NCI-H2107 (cell line): ENCODE measurements at regions not wholly inside any gene's neighbourhood (a gene's known extent, or its start where the extent isn't known, plus 50 kb on each side); places are given as distances from the start of the nearest gene placed in this dataset.

Experiments used
- DNase-seq: peaks from one replicate; lab custom pipeline; 2025; lab: John Stamatoyannopoulos, UW

GRCh38 chr3:148226246-148226645, 471.5 kb upstream of the AGTR1 start:
- DNase-seq: no peak

GRCh38 chr3:148227534-148227933, 470.2 kb upstream of the AGTR1 start:
- no peak for DNase-seq

- DNase-seq: no peak
Measured at GRCh38 chr3:148229107-148229506, 468.6 kb upstream of the AGTR1 start.

DNA sequence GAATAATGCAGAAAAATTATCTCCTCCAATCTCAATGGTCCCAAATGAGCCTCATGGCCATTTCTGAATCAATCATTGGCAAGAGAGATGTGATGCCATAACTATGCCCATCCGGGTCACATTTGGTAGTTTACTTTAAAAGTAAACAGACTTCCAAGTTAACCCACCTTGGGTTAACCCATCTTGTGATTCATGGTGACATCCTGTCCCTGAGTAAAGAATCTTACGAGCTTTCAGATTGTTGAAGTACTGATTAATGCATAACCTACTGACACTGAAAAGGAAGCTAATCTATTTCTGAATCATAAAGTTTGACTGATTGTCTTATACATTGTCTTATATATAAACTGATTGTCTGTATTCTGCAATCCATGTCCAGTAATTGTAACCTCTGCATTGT, 467.2 kb upstream of the AGTR1 start:
- no peak for DNase-seq

DNA sequence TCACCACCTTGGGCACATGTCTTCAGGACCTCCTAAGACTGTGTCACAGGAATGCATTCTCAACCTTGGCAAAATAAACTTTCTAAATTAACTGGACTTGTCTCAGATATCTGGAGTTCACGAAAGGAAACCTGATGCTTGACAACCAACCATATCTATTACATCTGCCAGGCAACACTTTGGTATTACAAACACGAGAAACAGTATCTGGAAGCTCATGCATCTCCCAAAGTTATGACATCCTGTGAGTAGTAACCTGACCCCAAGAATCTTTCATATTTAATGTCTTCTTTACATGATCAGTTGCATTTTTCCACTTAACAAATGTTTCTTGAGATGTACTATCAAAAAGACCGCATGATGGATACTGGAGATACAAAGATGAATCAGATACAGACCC, 465.3 kb upstream of the AGTR1 start:
- no peak for DNase-seq

DNA sequence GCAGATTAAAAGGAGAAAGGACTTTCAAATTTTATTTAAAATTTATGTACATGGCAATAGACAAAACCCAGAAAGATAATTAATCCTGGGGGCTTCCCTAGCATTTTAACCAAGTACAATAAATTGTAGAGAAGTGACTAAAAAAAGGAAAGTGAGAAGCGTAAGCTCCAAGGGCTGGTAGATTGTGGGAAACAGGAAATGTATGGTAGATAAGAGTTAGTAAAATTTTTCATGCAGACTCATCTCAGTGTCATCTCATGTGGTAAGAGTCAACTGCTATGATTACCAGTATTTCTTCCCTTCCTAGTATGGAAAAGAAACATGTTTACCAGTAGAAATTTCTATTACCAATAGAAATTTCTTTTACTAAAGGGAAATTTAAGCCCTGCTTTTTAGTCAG, 464.3 kb upstream of the AGTR1 start:
- DNase-seq: no peak

DNA sequence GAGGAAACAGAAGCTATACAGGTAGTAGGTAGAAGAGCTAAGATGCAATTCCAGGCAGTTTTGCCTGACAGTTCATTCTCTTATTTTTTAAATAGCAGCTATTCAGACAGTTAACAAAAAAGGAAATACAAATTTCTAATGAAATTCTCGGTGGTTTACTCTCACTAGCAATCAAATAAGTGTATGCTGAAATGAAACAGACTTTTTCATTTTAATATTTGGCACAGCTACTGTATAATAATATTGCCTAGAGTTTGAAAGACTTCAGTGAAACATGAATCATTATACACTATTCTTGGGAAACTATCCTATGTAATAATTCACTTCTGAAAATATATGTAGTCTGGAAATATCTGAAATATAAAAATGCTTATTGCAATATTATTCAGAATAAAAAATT, 463.2 kb upstream of the AGTR1 start:
- no peak for DNase-seq

- no peak for DNase-seq
Measured at GRCh38 chr3:148235566-148235965, 462.1 kb upstream of the AGTR1 start.

DNA sequence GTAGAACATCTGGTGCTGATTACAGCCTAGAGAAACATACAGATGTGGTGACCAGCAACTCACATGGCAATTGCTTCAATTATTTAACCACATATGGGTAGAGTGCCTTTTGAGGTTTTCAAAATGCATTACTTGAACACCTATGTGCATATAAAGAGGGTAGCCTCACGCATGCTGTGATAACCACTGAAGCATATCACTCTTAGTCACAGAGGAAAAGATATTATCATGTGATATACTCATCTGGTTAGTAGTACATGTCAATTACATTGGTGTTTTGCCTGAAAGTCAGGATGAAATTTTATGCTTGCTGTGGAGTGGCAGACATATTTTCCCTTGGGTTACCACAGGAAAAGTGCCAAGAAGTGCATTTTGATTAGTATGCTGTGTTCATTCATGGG, 459.3 kb upstream of the AGTR1 start:
- no peak for DNase-seq

GRCh38 chr3:148240351-148240750, 457.4 kb upstream of the AGTR1 start:
- DNase-seq: no peak

GRCh38 chr3:148243609-148244008, 454.1 kb upstream of the AGTR1 start:
- no peak for DNase-seq

DNA sequence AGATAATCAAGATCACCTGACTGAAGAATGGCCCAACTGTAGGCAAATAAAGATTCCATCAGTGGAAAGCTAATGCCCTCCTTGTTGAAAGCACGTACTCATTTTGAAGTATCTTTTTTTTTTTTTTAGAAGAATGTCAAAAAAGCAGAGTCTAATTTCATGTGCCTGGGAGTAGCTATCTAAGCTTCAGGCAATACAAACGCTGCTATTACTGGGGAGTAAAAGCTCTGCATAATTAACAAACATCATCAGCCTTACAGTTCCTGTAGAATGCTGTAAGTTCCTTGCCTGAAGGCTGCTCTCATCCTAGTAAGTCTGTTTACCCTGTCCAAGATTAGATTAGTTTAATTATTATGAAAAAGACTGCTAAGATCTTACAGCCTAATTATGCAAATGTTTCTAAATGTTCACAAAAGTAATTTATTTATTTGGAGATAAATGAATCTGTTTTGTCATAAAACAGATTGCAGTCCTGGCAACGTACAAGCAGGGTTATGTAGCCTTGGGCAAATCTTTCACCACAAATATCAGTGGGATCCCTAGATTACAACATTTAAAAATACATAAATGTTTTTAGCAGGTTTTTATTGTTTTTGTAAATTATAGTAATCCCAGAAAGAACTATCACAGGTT, 451.3 kb upstream of the AGTR1 start:
- DNase-seq: no peak

- DNase-seq: no peak
Measured at GRCh38 chr3:148253713-148254112, 444.0 kb upstream of the AGTR1 start.

DNA sequence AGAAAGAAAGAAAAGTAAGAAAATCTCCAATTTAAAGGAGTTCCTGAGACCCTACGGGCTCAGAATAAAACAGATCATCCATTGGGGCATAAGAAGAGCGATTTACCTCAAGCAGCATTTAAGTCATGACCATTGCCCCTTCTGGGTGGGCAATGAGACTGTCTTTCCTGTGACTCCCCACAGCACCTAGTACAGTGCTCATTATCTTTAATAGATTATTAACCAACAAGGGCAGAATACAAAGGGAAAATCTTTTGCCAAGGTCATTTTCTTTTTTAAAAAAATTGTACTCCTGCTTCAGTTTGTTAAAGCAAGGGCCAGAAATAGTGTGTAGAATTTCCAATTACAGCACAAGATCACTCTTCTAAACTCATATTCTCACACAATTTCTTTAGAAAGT, 443.3 kb upstream of the AGTR1 start:
- DNase-seq: no peak

- no peak for DNase-seq
Measured at GRCh38 chr3:148255981-148256969, 441.4 kb upstream of the AGTR1 start.

DNA sequence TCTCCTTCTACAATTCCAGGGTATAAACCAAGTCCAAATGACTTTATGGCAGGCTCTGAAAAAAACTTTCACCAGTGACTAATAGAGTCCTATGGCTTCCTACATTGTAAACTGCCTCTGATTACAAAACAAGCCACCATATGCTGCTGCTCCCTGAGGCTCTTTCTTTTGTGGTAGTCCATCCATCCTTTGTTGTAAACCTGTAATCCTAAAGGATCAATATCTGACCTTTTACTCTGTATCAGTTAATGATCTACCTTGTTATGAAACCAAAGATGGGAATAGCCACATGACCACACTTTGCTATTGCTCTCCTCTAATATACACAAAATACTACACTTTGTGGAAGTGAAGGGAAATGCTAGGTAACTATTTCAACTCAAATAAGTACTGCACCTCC, 434.7 kb upstream of the AGTR1 start:
- DNase-seq: no peak

- no peak for DNase-seq
Measured at GRCh38 chr3:148265841-148266240, 431.9 kb upstream of the AGTR1 start.

DNA sequence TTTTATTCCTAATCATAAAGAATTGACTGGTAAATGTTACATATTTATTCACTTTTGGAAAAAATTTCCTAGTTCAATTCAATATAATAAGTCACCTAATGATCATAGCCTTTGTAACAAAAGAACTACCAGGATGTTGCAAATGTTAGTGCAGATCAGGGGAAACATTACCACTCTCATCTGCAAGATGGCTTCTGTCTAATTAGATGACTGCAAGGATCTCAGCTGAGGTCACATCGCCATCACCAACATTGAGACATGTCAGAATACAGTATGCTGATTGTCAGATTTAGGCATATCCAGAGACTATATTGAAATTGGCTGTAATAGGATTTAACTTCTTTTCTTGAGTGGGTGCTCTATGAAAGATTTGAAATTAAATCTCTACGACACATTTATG, 431.4 kb upstream of the AGTR1 start:
- DNase-seq: no peak

GRCh38 chr3:148269816-148270215, 427.9 kb upstream of the AGTR1 start:
- DNase-seq: no peak

- no peak for DNase-seq
Measured at GRCh38 chr3:148280623-148281242, 417.0 kb upstream of the AGTR1 start.

DNA sequence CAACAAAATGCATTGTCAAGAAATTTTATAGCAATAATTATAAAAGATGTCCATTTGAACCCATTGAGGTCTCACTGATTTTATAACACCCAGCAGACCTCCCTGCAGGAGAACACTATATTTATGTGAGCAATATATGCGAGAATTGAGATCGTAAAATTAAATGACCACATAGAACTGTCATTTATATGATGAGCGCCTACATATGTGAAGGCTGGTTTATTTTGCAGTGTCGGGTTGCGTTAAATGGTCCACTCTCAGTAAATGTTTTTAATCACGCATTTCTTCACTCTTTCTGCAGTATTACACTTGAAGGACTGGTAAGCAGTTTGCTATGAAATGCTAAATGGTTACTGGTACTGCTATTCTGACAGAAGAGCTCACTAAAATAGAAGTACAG, 408.5 kb upstream of the AGTR1 start:
- no peak for DNase-seq

GRCh38 chr3:148297013-148297412, 400.7 kb upstream of the AGTR1 start:
- no peak for DNase-seq

GRCh38 chr3:148307443-148307843, 390.3 kb upstream of the AGTR1 start:
- DNase-seq: no peak
